Fibroblast of villous mesenchyme (primary cell): ENCODE measurements at regions not wholly inside any gene's neighbourhood (a gene's known extent, or its start where the extent isn't known, plus 50 kb on each side); places are given as distances from the start of the nearest gene placed in this dataset.

ENCODE experiments used
- DNase-seq: peaks from one replicate; pipeline ENCODE4 v3.0.0-alpha.2; 2010; ENCODE audit warnings: low read depth
- H3K4me3 ChIP-seq: 2 replicates; pipeline ENCODE4 v1.5.1; 2011; ENCODE audit warnings: low read depth, mild to moderate bottlenecking, low read length
- TF ChIP-seq, protein P1 (sequence below): IDR thresholded peaks from 2 replicates; pipeline ENCODE4 v1.5.1; 2012; ENCODE audit warnings: low read depth, mild to moderate bottlenecking, low read length; ENCODE audit not compliant: insufficient read depth

- TF ChIP-seq, protein P1, sequence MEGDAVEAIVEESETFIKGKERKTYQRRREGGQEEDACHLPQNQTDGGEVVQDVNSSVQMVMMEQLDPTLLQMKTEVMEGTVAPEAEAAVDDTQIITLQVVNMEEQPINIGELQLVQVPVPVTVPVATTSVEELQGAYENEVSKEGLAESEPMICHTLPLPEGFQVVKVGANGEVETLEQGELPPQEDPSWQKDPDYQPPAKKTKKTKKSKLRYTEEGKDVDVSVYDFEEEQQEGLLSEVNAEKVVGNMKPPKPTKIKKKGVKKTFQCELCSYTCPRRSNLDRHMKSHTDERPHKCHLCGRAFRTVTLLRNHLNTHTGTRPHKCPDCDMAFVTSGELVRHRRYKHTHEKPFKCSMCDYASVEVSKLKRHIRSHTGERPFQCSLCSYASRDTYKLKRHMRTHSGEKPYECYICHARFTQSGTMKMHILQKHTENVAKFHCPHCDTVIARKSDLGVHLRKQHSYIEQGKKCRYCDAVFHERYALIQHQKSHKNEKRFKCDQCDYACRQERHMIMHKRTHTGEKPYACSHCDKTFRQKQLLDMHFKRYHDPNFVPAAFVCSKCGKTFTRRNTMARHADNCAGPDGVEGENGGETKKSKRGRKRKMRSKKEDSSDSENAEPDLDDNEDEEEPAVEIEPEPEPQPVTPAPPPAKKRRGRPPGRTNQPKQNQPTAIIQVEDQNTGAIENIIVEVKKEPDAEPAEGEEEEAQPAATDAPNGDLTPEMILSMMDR = no peak
- no peak for DNase-seq
- no peak overlapping the region for H3K4me3 ChIP-seq
These were observed 156.2 kb downstream of the TMCO5A start for GRCh38 chr15:38090678-38091077.

GRCh38 chr15:38091078-38091645, 156.7 kb downstream of the TMCO5A start:
- no peak overlapping the region for H3K4me3 ChIP-seq
- DNase-seq = no peak
- TF ChIP-seq, protein P1 = no peak

- H3K4me3 ChIP-seq = no peak overlapping the region
- TF ChIP-seq, protein P1 = no peak
- no peak for DNase-seq
These were observed 158.7 kb upstream of the SPRED1 start for GRCh38 chr15:38093931-38094330.

DNA sequence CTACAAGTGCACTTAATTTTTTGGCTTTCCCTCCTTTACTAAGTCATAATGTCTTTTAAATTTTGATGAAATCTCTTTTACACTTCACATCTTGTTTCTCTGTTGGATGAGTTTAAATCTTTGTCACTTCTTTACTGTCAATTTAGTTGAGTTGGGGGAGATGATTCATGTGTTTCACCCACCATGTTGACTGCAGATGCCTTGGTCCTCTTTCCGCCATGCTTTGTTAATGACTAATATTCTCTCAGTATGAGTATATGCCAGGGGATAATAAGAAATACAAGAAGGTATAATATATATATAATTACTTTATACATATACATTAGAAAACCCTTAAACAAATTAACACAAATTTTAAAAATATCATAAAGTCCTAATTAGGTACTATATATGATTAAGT, 149.7 kb upstream of the SPRED1 start:
- H3K4me3 ChIP-seq = no peak overlapping the region
- TF ChIP-seq, protein P1 = no peak
- DNase-seq = no peak

GRCh38 chr15:38103564-38103963, 149.1 kb upstream of the SPRED1 start:
- no peak overlapping the region for H3K4me3 ChIP-seq
- TF ChIP-seq, protein P1 = no peak
- no peak for DNase-seq

- DNase-seq = no peak
- TF ChIP-seq, protein P1 = no peak
- no peak overlapping the region for H3K4me3 ChIP-seq
These were observed 141.6 kb upstream of the SPRED1 start for GRCh38 chr15:38111070-38111469.

GRCh38 chr15:38112406-38112805, 140.2 kb upstream of the SPRED1 start:
- no peak overlapping the region for H3K4me3 ChIP-seq
- TF ChIP-seq, protein P1 = no peak
- no peak for DNase-seq
